GM10266 (cell line): ENCODE measurements at regions not wholly inside any gene's neighbourhood (a gene's known extent, or its start where the extent isn't known, plus 50 kb on each side); places are given as distances from the start of the nearest gene placed in this dataset.

Experiments
- DNase-seq: peaks from one replicate; pipeline ENCODE4 v3.0.0; 2012; ENCODE audit errors: extremely low spot score
- CTCF ChIP-seq: IDR thresholded peaks from 2 replicates; pipeline ENCODE4 v1.5.1; 2012; ENCODE audit warnings: mild to moderate bottlenecking, low read depth; ENCODE audit not compliant: control insufficient read depth, insufficient read depth; ENCODE audit errors: missing control alignments

GRCh38 chr12:114481200-114481535 lies 75.2 kb upstream of the TBX5 start:
- TF ChIP-seq CTCF: no peak
- no peak for DNase-seq

- no peak for TF ChIP-seq CTCF
- DNase-seq: no peak
These were observed 74.6 kb upstream of the TBX5 start for GRCh38 chr12:114480337-114481199.

- TF ChIP-seq CTCF: no peak
- DNase-seq: no peak
These were observed 73.9 kb upstream of the TBX5 start for GRCh38 chr12:114479831-114480230.

- no peak for DNase-seq
- no peak for TF ChIP-seq CTCF
These were observed 72.9 kb upstream of the TBX5 start for GRCh38 chr12:114478865-114479264.

GRCh38 chr12:114477989-114478395 lies 72.0 kb upstream of the TBX5 start:
- no peak for TF ChIP-seq CTCF
- no peak for DNase-seq

GRCh38 chr12:114476159-114476558 lies 70.2 kb upstream of the TBX5 start:
- no peak for DNase-seq
- no peak for TF ChIP-seq CTCF

- no peak for TF ChIP-seq CTCF
- no peak for DNase-seq
These were observed 67.8 kb upstream of the TBX5 start for GRCh38 chr12:114473717-114474116.
